MCF 10A (cell line): ENCODE measurements at regions not wholly inside any gene's neighbourhood (a gene's known extent, or its start where the extent isn't known, plus 50 kb on each side); places are given as distances from the start of the nearest gene placed in this dataset.

Experiments used
- BruUV-seq: library from RNA; stranded (reverse); fragments of 400-500 nt; replicated peaks from 2 replicates; lab custom pipeline; 2021; lab: Mats Ljungman, UMichigan
- CTCF ChIA-PET: fragments of 300-600 bp; sonication (Branson Sonifier 250); formaldehyde crosslinking; extraction: SDS; loops from one replicate; lab custom pipeline; 2021; ENCODE audit warnings: antibody characterized with exemption, inconsistent platforms; lab: Yijun Ruan, JAX
- POLR2A ChIA-PET: fragments of 300-600, 350-650 bp; sonication (Branson Sonifier 250); formaldehyde crosslinking; extraction: SDS; loops from one replicate; lab custom pipeline; 2020; ENCODE audit warnings: antibody characterized with exemption, inconsistent platforms; lab: Yijun Ruan, JAX
- DNase-seq: peaks from one replicate; pipeline ENCODE4 v3.0.0-alpha.2; 2018; ENCODE audit not compliant: unreplicated experiment
- H3K27ac Mint-ChIP-seq: one replicate; pipeline ENCODE4 v1.8.0; 2022; ENCODE audit warnings: mild to moderate bottlenecking, low read depth, mixed read lengths; ENCODE audit not compliant: unreplicated experiment
- H3K27me3 Mint-ChIP-seq: one replicate; pipeline ENCODE4 v1.8.0; 2022; ENCODE audit warnings: mixed read lengths; ENCODE audit not compliant: insufficient read depth, unreplicated experiment
- H3K36me3 Mint-ChIP-seq: one replicate; pipeline ENCODE4 v1.8.0; 2022; ENCODE audit warnings: mild to moderate bottlenecking, moderate library complexity, mixed read lengths; ENCODE audit not compliant: insufficient read depth, unreplicated experiment
- H3K4me1 Mint-ChIP-seq: one replicate; pipeline ENCODE4 v1.8.0; 2022; ENCODE audit warnings: mixed read lengths; ENCODE audit not compliant: insufficient read depth, unreplicated experiment
- H3K4me3 Mint-ChIP-seq: one replicate; pipeline ENCODE4 v1.8.0; 2022; ENCODE audit warnings: mild to moderate bottlenecking, moderate library complexity, mixed read lengths; ENCODE audit not compliant: unreplicated experiment
- H3K9me3 Mint-ChIP-seq: one replicate; pipeline ENCODE4 v1.8.0; 2022; ENCODE audit warnings: mixed read lengths; ENCODE audit not compliant: unreplicated experiment
- CTCF ChIP-seq: fragments of 200-600 bp; IDR thresholded peaks from one replicate; pipeline ENCODE4 v1.8.0; 2022; ENCODE audit warnings: antibody characterized with exemption, mild to moderate bottlenecking; ENCODE audit not compliant: unreplicated experiment
- intact Hi-C: fragments of 100-400 bp; cut with micrococcal nuclease; formaldehyde crosslinking; loops from 2 replicates; pipeline ENCODE4 v1.14.1; 2022

GRCh38 chr5:68373050-68373449, 157.5 kb downstream of the PIK3R1 start:
- BruUV-seq = no TSS peak
- ChIA-PET CTCF (interaction anchor here (0.5 to 0.6 kb wide), 2 partner anchors 9 to 1508 kb away, joined by 3 read pairs; no protein-coding TSS in a partner anchor), POLR2A (interaction anchor here (0.6 kb wide), 1 partner anchor 653 kb away, joined by 4 read pairs; no protein-coding TSS in a partner anchor)
- peaks cover 37% of the 10 kb centered on the region for H3K4me1 Mint-ChIP-seq
- intact Hi-C loops = no loop called here
- H3K36me3 Mint-ChIP-seq = peaks cover 6% of the 10 kb centered on the region
- no peaks in the 10 kb centered on the region for H3K27me3 Mint-ChIP-seq
- H3K4me3 Mint-ChIP-seq = no peak overlapping the region
- H3K27ac Mint-ChIP-seq = no peak overlapping the region
- H3K9me3 Mint-ChIP-seq = no peaks in the 10 kb centered on the region
- DNase-seq = no peak
- TF ChIP-seq CTCF = no peak

GRCh38 chr5:68374796-68375518, 159.4 kb downstream of the PIK3R1 start:
- TF ChIP-seq CTCF = no peak
- ChIA-PET POLR2A (interaction anchor here (0.6 to 1.7 kb wide), 4 partner anchors 31 to 342 kb away, joined by 3 to 5 read pairs (median 4); no protein-coding TSS in a partner anchor), CTCF (no interaction called here)
- intact Hi-C loops = no loop called here
- no TSS peak for BruUV-seq
- no peak overlapping the region for H3K27ac Mint-ChIP-seq
- H3K27me3 Mint-ChIP-seq = no peaks in the 10 kb centered on the region
- peak; percentile 69 for DNase-seq
- H3K4me1 Mint-ChIP-seq = peaks cover 26% of the 10 kb centered on the region
- peaks cover 6% of the 10 kb centered on the region for H3K36me3 Mint-ChIP-seq
- H3K9me3 Mint-ChIP-seq = no peaks in the 10 kb centered on the region
- H3K4me3 Mint-ChIP-seq = no peak overlapping the region

- peaks cover 6% of the 10 kb centered on the region for H3K36me3 Mint-ChIP-seq
- H3K9me3 Mint-ChIP-seq = no peaks in the 10 kb centered on the region
- peaks cover 26% of the 10 kb centered on the region for H3K4me1 Mint-ChIP-seq
- POLR2A ChIA-PET = interaction anchor here (0.6 to 1.7 kb wide), 4 partner anchors 32 to 343 kb away, joined by 3 to 5 read pairs (median 3); no protein-coding TSS in a partner anchor
- no TSS peak for BruUV-seq
- CTCF ChIA-PET = no interaction called here
- no peak overlapping the region for H3K27ac Mint-ChIP-seq
- intact Hi-C loops = no loop called here
- H3K4me3 Mint-ChIP-seq = no peak overlapping the region
- no peaks in the 10 kb centered on the region for H3K27me3 Mint-ChIP-seq
- DNase-seq = peak; percentile 82
- TF ChIP-seq CTCF = no peak
Observed at GRCh38 chr5:68375540-68375939, 160.0 kb downstream of the PIK3R1 start.

GRCh38 chr5:68376935-68377334, 161.4 kb downstream of the PIK3R1 start:
- intact Hi-C loops = no loop called here
- Mint-ChIP-seq H3K27ac (no peak overlapping the region), H3K4me3 (no peak overlapping the region), H3K4me1 (peaks cover 26% of the 10 kb centered on the region), H3K36me3 (peaks cover 6% of the 10 kb centered on the region), H3K27me3 (no peaks in the 10 kb centered on the region), H3K9me3 (no peaks in the 10 kb centered on the region)
- ChIA-PET CTCF (interaction anchor here (0.7 to 0.8 kb wide), 4 partner anchors 14 to 730 kb away, joined by 3 to 5 read pairs (median 3); no protein-coding TSS in a partner anchor), POLR2A (interaction anchor here (0.7 to 1.6 kb wide), 12 partner anchors 12 to 127 kb away, joined by 3 to 6 read pairs (median 4); no protein-coding TSS in a partner anchor)
- no TSS peak for BruUV-seq
- TF ChIP-seq CTCF = no peak
- peak; percentile 82 for DNase-seq
